NCI-H1417 treated with DMSO at 0.1 percent for 48 hours (cell line): ENCODE measurements at regions not wholly inside any gene's neighbourhood (a gene's known extent, or its start where the extent isn't known, plus 50 kb on each side); places are given as distances from the start of the nearest gene placed in this dataset.
A peak's percentile ranks its signal among the peaks of the same experiment; 100 is the strongest.
"Not testable (repeated sequence)": the region's sequence is repeated elsewhere in the genome, so short reads cannot be mapped to it uniquely, and the experiment has no call there.

Experiments
- DNase-seq: peaks from one replicate; lab custom pipeline; 2025; lab: John Stamatoyannopoulos, UW

- no peak for DNase-seq
Measured at GRCh38 chr4:117811731-117812130, 222.6 kb upstream of the NDST3 start.

- DNase-seq, result no peak
Measured at GRCh38 chr4:117814277-117815246, 219.7 kb upstream of the NDST3 start.

- no peak for DNase-seq
Measured at GRCh38 chr4:117817301-117817700, 217.0 kb upstream of the NDST3 start.

GRCh38 chr4:117821834-117822233 lies 212.5 kb upstream of the NDST3 start:
- DNase-seq, result no peak

- no peak for DNase-seq
Measured at GRCh38 chr4:117823388-117823787, 210.9 kb upstream of the NDST3 start.

GRCh38 chr4:117825600-117825999 lies 208.7 kb upstream of the NDST3 start:
- no peak for DNase-seq

GRCh38 chr4:117831060-117831683 lies 203.1 kb upstream of the NDST3 start:
- DNase-seq, result no peak

GRCh38 chr4:117835566-117835965 lies 198.7 kb upstream of the NDST3 start:
- DNase-seq, result no peak

- no peak for DNase-seq
Measured at GRCh38 chr4:117844594-117844993, 189.7 kb upstream of the NDST3 start.

GRCh38 chr4:117845270-117845669 lies 189.0 kb upstream of the NDST3 start:
- no peak for DNase-seq

GRCh38 chr4:117847849-117848248 lies 186.4 kb upstream of the NDST3 start:
- no peak for DNase-seq

GRCh38 chr4:117868201-117868600 lies 166.1 kb upstream of the NDST3 start:
- no peak for DNase-seq

GRCh38 chr4:117873779-117874178 lies 160.5 kb upstream of the NDST3 start:
- no peak for DNase-seq

- DNase-seq, result no peak
Measured at GRCh38 chr4:117874216-117874615, 160.1 kb upstream of the NDST3 start.

- DNase-seq, result no peak
Measured at GRCh38 chr4:117889978-117890377, 144.3 kb upstream of the NDST3 start.

GRCh38 chr4:117893207-117893606 lies 141.1 kb upstream of the NDST3 start:
- no peak for DNase-seq

- no peak for DNase-seq
Measured at GRCh38 chr4:117898496-117898895, 135.8 kb upstream of the NDST3 start.

- DNase-seq, result no peak
Measured at GRCh38 chr4:117900832-117901231, 133.5 kb upstream of the NDST3 start.

GRCh38 chr4:117907646-117908045 lies 126.6 kb upstream of the NDST3 start:
- no peak for DNase-seq

- peak; percentile 48 for DNase-seq
Measured at GRCh38 chr4:117908306-117909207, 125.7 kb upstream of the NDST3 start.

- no peak for DNase-seq
Measured at GRCh38 chr4:117916728-117917127, 117.6 kb upstream of the NDST3 start.

- DNase-seq, result not testable (repeated sequence)
Measured at GRCh38 chr4:117922311-117922710, 112.0 kb upstream of the NDST3 start.
